ENCODE measurements at regions not wholly inside any gene's neighbourhood (a gene's known extent, or its start where the extent isn't known, plus 50 kb on each side); places are given as distances from the start of the nearest gene placed in this dataset.

- TF ChIP-seq CTCF (IDR thresholded peaks at IDR 0.05) (no peak), POLR2A (IDR thresholded peaks at IDR 0.05) (no peak)
These were observed 120.9 kb upstream of the MIS18BP1 start for GRCh38 chr14:45373877-45374276.
